Hepatocyte (in vitro differentiated cells): ENCODE measurements at regions not wholly inside any gene's neighbourhood (a gene's known extent, or its start where the extent isn't known, plus 50 kb on each side); places are given as distances from the start of the nearest gene placed in this dataset.
A peak's percentile ranks its signal among the peaks of the same experiment; 100 is the strongest.

ENCODE experiments used
- DNase-seq: peaks from one replicate; pipeline ENCODE4 v3.0.0-alpha.2; 2016; ENCODE audit warnings: low spot score
- H2AFZ ChIP-seq: fragments of 200-600 bp; sonication (generic); 2 replicates; pipeline ENCODE4 v1.6.0; 2016; ENCODE audit warnings: antibody characterized with exemption, mild to moderate bottlenecking
- H3K27ac ChIP-seq: fragments of 200-600 bp; sonication (generic); 2 replicates; pipeline ENCODE4 v1.5.1; 2016; ENCODE audit warnings: mild to moderate bottlenecking
- H3K27me3 ChIP-seq: fragments of 200-600 bp; sonication (generic); 2 replicates; pipeline ENCODE4 v1.6.1; 2016
- H3K36me3 ChIP-seq: fragments of 200-600 bp; sonication (generic); replicated peaks from 2 replicates; pipeline ENCODE4 v1.5.1; 2016; ENCODE audit warnings: low read depth; ENCODE audit not compliant: insufficient read depth
- H3K4me1 ChIP-seq: fragments of 200-600 bp; sonication (generic); 2 replicates; pipeline ENCODE4 v1.5.1; 2016; ENCODE audit warnings: mild to moderate bottlenecking, moderate library complexity; ENCODE audit not compliant: insufficient read depth
- H3K4me2 ChIP-seq: fragments of 200-600 bp; sonication (generic); 2 replicates; pipeline ENCODE4 v1.6.0; 2016
- H3K4me3 ChIP-seq: fragments of 200-600 bp; sonication (generic); 2 replicates; pipeline ENCODE4 v1.5.1; 2016; ENCODE audit warnings: mild to moderate bottlenecking
- H3K79me2 ChIP-seq: fragments of 200-600 bp; sonication (generic); 2 replicates; pipeline ENCODE4 v1.6.0; 2017; ENCODE audit warnings: mild to moderate bottlenecking
- H3K9me2 ChIP-seq: fragments of 200-600 bp; sonication (generic); replicated peaks from 2 replicates; pipeline ENCODE4 v1.6.0; 2017; ENCODE audit warnings: mild to moderate bottlenecking; ENCODE audit not compliant: insufficient read depth
- H3K9me3 ChIP-seq: fragments of 200-600 bp; sonication (generic); 2 replicates; pipeline ENCODE4 v1.5.1; 2016; ENCODE audit warnings: low read depth, mild to moderate bottlenecking
- H4K20me1 ChIP-seq: fragments of 200-600 bp; sonication (generic); 2 replicates; pipeline ENCODE4 v1.6.0; 2016; ENCODE audit warnings: mild to moderate bottlenecking; ENCODE audit not compliant: insufficient read depth, poor library complexity, severe bottlenecking
- CTCF ChIP-seq: fragments of 200-600 bp; sonication (generic); IDR thresholded peaks from 2 replicates; pipeline ENCODE4 v1.5.1; 2016; ENCODE audit warnings: antibody characterized with exemption, mild to moderate bottlenecking; ENCODE audit not compliant: poor library complexity
- EZH2 ChIP-seq: fragments of 200-600 bp; sonication (generic); IDR thresholded peaks from 2 replicates; pipeline ENCODE4 v1.6.1; 2016; ENCODE audit warnings: antibody characterized with exemption, mild to moderate bottlenecking, borderline replicate concordance
- EZH2phosphoT487 ChIP-seq: fragments of 200-600 bp; sonication (generic); IDR thresholded peaks from one replicate; pipeline ENCODE4 v1.6.1; 2018; ENCODE audit warnings: antibody characterized with exemption, mild to moderate bottlenecking, low read depth, moderate library complexity; ENCODE audit not compliant: unreplicated experiment, severe bottlenecking
- WGBS: methylation state at CpG from one replicate; pipeline ENCODE4 v1.1.6; 2016; ENCODE audit warnings: low lambda C conversion rate; ENCODE audit errors: missing lambda C conversion rate; 5-methylcytosine and 5-hydroxymethylcytosine counted together

- Histone ChIP-seq H3K27ac (peak overlapping the region; percentile 47), H3K79me2 (no peaks in the 10 kb centered on the region), H3K9me3 (no peaks in the 10 kb centered on the region), H3K4me3 (no peak overlapping the region), H2AFZ (no peak overlapping the region), H4K20me1 (no peaks in the 10 kb centered on the region), H3K4me1 (no peaks in the 10 kb centered on the region), H3K9me2 (no peaks in the 10 kb centered on the region), H3K4me2 (no peak overlapping the region), H3K27me3 (no peaks in the 10 kb centered on the region), H3K36me3 (no peaks in the 10 kb centered on the region)
- no peak for DNase-seq
- WGBS: 65% methylated on average over 1 of the region's 1 CpG
- TF ChIP-seq EZH2 (no peak), CTCF (no peak), EZH2phosphoT487 (no peak)
Measured at GRCh38 chr10:29873941-29874484, 185.4 kb downstream of the JCAD start.

- Histone ChIP-seq H3K4me2 (no peak overlapping the region), H2AFZ (no peak overlapping the region), H3K9me2 (no peaks in the 10 kb centered on the region), H4K20me1 (no peaks in the 10 kb centered on the region), H3K79me2 (no peaks in the 10 kb centered on the region), H3K27me3 (no peaks in the 10 kb centered on the region), H3K4me1 (peaks cover 10% of the 10 kb centered on the region), H3K4me3 (no peak overlapping the region), H3K36me3 (no peaks in the 10 kb centered on the region), H3K27ac (no peak overlapping the region), H3K9me3 (no peaks in the 10 kb centered on the region)
- 97% methylated on average over 2 of the region's 2 CpGs for WGBS
- TF ChIP-seq EZH2 (no peak), CTCF (no peak), EZH2phosphoT487 (no peak)
- no peak for DNase-seq
Measured at GRCh38 chr10:29870522-29871044, 188.8 kb downstream of the JCAD start.

DNA sequence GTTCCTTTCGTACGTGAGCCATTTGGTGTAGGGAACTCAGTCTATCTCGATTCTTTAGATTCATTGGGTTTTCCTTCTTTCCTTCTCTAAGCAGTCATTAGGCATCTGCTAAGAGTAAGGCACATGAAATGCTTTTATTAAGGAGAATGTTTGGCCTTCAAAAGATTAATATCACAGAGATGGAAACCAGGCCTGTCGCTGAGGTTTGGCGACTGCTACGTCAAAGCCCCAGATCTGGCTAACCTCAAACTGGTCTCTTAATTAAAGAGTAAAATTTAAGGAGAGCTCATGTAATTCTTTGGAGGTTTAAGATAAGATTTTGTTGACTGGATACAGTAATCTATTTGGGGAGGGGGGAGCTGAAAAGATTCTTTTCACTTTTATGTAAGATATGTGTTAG, 189.8 kb downstream of the JCAD start:
- Histone ChIP-seq H3K27ac (peak overlapping the region; percentile 35), H3K9me2 (no peaks in the 10 kb centered on the region), H3K36me3 (no peaks in the 10 kb centered on the region), H3K9me3 (no peaks in the 10 kb centered on the region), H3K79me2 (no peaks in the 10 kb centered on the region), H2AFZ (no peak overlapping the region), H3K4me1 (peaks cover 16% of the 10 kb centered on the region), H4K20me1 (no peaks in the 10 kb centered on the region), H3K4me2 (no peak overlapping the region), H3K4me3 (no peak overlapping the region), H3K27me3 (no peaks in the 10 kb centered on the region)
- 56% methylated on average over 6 of the region's 6 CpGs for WGBS
- no peak for TF ChIP-seq EZH2
- DNase-seq: no peak

DNA sequence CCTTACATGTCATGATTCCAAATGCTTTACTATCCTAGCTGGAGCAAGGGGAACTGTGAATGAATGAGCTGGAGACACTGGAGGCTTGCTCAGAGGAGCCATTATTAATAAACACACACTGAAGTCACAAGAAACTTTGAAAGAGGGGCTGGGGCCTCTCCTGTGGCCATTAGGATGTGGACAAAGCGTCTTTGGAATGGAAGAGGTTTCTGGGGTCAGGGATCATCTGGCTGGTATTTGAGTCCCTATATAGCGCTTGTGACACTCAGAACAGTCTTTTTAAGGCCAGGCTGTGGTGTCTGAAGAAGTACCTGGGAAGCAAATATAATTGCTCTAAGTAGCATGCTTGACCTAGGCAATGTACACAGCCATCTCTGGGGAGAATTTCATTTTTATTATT, 193.0 kb downstream of the JCAD start:
- H3K36me3 ChIP-seq: no peaks in the 10 kb centered on the region
- H4K20me1 ChIP-seq: no peaks in the 10 kb centered on the region
- no peaks in the 10 kb centered on the region for H3K79me2 ChIP-seq
- peak overlapping the region; percentile 32 for H3K4me2 ChIP-seq
- no peaks in the 10 kb centered on the region for H3K9me3 ChIP-seq
- no peaks in the 10 kb centered on the region for H3K27me3 ChIP-seq
- H3K27ac ChIP-seq: peak overlapping the region; percentile 90
- no peaks in the 10 kb centered on the region for H3K9me2 ChIP-seq
- TF ChIP-seq CTCF: no peak
- TF ChIP-seq EZH2: no peak
- no peak for TF ChIP-seq EZH2phosphoT487
- H3K4me1 ChIP-seq: peaks cover 16% of the 10 kb centered on the region
- WGBS: 89% methylated on average over 2 of the region's 2 CpGs
- H2AFZ ChIP-seq: no peak overlapping the region
- no peak overlapping the region for H3K4me3 ChIP-seq
- DNase-seq: no peak
